H1 (cell line): ENCODE measurements at regions not wholly inside any gene's neighbourhood (a gene's known extent, or its start where the extent isn't known, plus 50 kb on each side); places are given as distances from the start of the nearest gene placed in this dataset.

ENCODE experiments used
- CTCF ChIA-PET: fragments of 300-600 bp; sonication (Branson Sonifier 250); formaldehyde crosslinking; loops from one replicate; lab custom pipeline; 2021; ENCODE audit not compliant: partially characterized antibody; lab: Charles Lee
- POLR2A ChIA-PET: fragments of 300-600 bp; sonication (Branson Sonifier 250); formaldehyde crosslinking; loops from one replicate; lab custom pipeline; 2021; ENCODE audit warnings: inconsistent platforms; ENCODE audit not compliant: partially characterized antibody; lab: Charles Lee
- DNase-seq, 2 experiments: peaks; one replicate each; pipeline versions ENCODE4 v3.0.0 to v3.0.0-alpha.2; 2010 to 2022; ENCODE audit warnings: low spot score in 2 of 2, low read depth in 1 of 2, mixed read lengths in 1 of 2
- FAIRE-seq: peaks from 2 replicates; lab custom pipeline; 2011; peaks lifted over from hg19 to GRCh38; lab: Jason Lieb, UNC
- H2AFZ ChIP-seq: 2 replicates; pipeline ENCODE4 v1.8.1; 2012; ENCODE audit warnings: low read length, inconsistent platforms
- H2AK5ac ChIP-seq: 2 replicates; pipeline ENCODE4 v1.6.1; 2013; ENCODE audit warnings: low read depth, low read length
- H2BK120ac ChIP-seq: replicated peaks from 2 replicates; pipeline ENCODE3; 2013; ENCODE audit warnings: low read depth, low read length, inconsistent platforms
- H2BK12ac ChIP-seq: 2 replicates; pipeline ENCODE4 v1.6.1; 2013; ENCODE audit warnings: low read depth, low read length
- H2BK15ac ChIP-seq: 2 replicates; pipeline ENCODE4 v1.6.1; 2013; ENCODE audit warnings: low read length
- H2BK20ac ChIP-seq: 2 replicates; pipeline ENCODE4 v1.6.1; 2013; ENCODE audit warnings: low read length
- H2BK5ac ChIP-seq: 2 replicates; pipeline ENCODE4 v1.6.1; 2013; ENCODE audit warnings: low read depth, low read length
- H3K14ac ChIP-seq: 2 replicates; pipeline ENCODE4 v1.6.1; 2013; ENCODE audit warnings: inconsistent platforms; ENCODE audit not compliant: insufficient read length
- H3K18ac ChIP-seq: 2 replicates; pipeline ENCODE4 v1.6.1; 2013; ENCODE audit warnings: low read length; ENCODE audit errors: extremely low read depth
- H3K23ac ChIP-seq: 2 replicates; pipeline ENCODE4 v1.6.1; 2013; ENCODE audit warnings: inconsistent platforms; ENCODE audit not compliant: insufficient read length
- H3K23me2 ChIP-seq: 2 replicates; pipeline ENCODE4 v1.6.1; 2013; ENCODE audit warnings: low read depth, low read length
- H3K27ac ChIP-seq: 2 replicates; pipeline ENCODE4 v1.6.1; 2011; ENCODE audit warnings: low read depth, low read length, inconsistent platforms
- H3K27me3 ChIP-seq, 4 experiments: replicated peaks in 1 of 4; 1 replicate in 1 of 4; 2 replicates in 3 of 4; pipeline versions ENCODE4 v1.6.1 to v1.8.1; 2011 to 2013; ENCODE audit warnings: low read length in 3 of 4, mild to moderate bottlenecking in 3 of 4, inconsistent platforms in 2 of 4, mixed read lengths in 2 of 4, moderate library complexity in 1 of 4; ENCODE audit not compliant: control insufficient read depth in 3 of 4, insufficient read depth in 3 of 4; ENCODE audit errors: extremely low read depth in 1 of 4
- H3K36me3 ChIP-seq, 4 experiments: 2 replicates each; pipeline versions ENCODE4 v1.6.1 to v1.8.1; 2011 to 2013; ENCODE audit warnings: mild to moderate bottlenecking in 4 of 4, low read length in 3 of 4, moderate library complexity in 2 of 4, control low read depth in 1 of 4, inconsistent platforms in 1 of 4; ENCODE audit not compliant: insufficient read depth in 4 of 4, control insufficient read depth in 2 of 4
- H3K4ac ChIP-seq: replicated peaks from 2 replicates; pipeline ENCODE3; 2013; ENCODE audit warnings: low read length, low read depth, mixed read lengths, inconsistent platforms; ENCODE audit not compliant: insufficient read length
- H3K4me1 ChIP-seq, 4 experiments: replicated peaks in 1 of 4; 1 replicate in 1 of 4; 2 replicates in 3 of 4; pipeline versions ENCODE4 v1.6.1 to v1.8.1; 2011 to 2013; ENCODE audit warnings: low read length in 3 of 4, inconsistent platforms in 2 of 4, mixed read lengths in 1 of 4; ENCODE audit not compliant: insufficient read depth in 4 of 4, control insufficient read depth in 3 of 4
- H3K4me2 ChIP-seq, 2 experiments: 2 replicates each; pipeline versions ENCODE4 v1.6.1 to v1.8.1; 2011 to 2013; ENCODE audit warnings: low read depth in 2 of 2, low read length in 2 of 2, control low read depth in 1 of 2, inconsistent platforms in 1 of 2, mild to moderate bottlenecking in 1 of 2; ENCODE audit not compliant: insufficient read depth in 1 of 2
- H3K4me3 ChIP-seq, 4 experiments: fragments of 200-600, 300-600 bp in 1 of 4; sonication (generic), shearing (Covaris generic), sonication (Bioruptor Twin) in 1 of 4; 2 replicates each; pipeline versions ENCODE4 v1.5.1 to v1.8.1; 2011 to 2016; ENCODE audit warnings: low read length in 4 of 4, low read depth in 3 of 4, control low read depth in 2 of 4, inconsistent platforms in 2 of 4, mild to moderate bottlenecking in 2 of 4, mixed read lengths in 1 of 4, moderate library complexity in 1 of 4; ENCODE audit not compliant: insufficient read depth in 2 of 4; ENCODE audit errors: extremely low read depth in 1 of 4
- H3K56ac ChIP-seq: replicated peaks from 2 replicates; pipeline ENCODE3; 2013; ENCODE audit warnings: low read depth, mild to moderate bottlenecking, mixed read lengths, low read length, inconsistent platforms; ENCODE audit not compliant: insufficient read length
- H3K79me1 ChIP-seq: 2 replicates; pipeline ENCODE4 v1.6.1; 2013; ENCODE audit warnings: low read depth, low read length, control low read depth
- H3K79me2 ChIP-seq, 2 experiments: 2 replicates each; pipeline versions ENCODE4 v1.6.1 to v1.8.1; 2012 to 2013; ENCODE audit warnings: low read length in 2 of 2, mild to moderate bottlenecking in 2 of 2, inconsistent platforms in 1 of 2; ENCODE audit not compliant: insufficient read depth in 2 of 2, control insufficient read depth in 1 of 2
- H3K9ac ChIP-seq, 4 experiments: replicated peaks in 1 of 4; 1 replicate in 1 of 4; 2 replicates in 3 of 4; pipeline versions ENCODE4 v1.6.1 to v1.8.1; 2011 to 2013; ENCODE audit warnings: low read depth in 3 of 4, low read length in 3 of 4, control low read depth in 2 of 4, mild to moderate bottlenecking in 2 of 4, moderate library complexity in 2 of 4, inconsistent platforms in 1 of 4; ENCODE audit errors: extremely low read depth in 1 of 4
- H3K9me3 ChIP-seq, 2 experiments: 2 replicates each; pipeline versions ENCODE4 v1.6.1 to v1.8.1; 2012 to 2013; ENCODE audit warnings: mild to moderate bottlenecking in 2 of 2, moderate library complexity in 2 of 2, control low read depth in 1 of 2, inconsistent platforms in 1 of 2, low read depth in 1 of 2, low read length in 1 of 2, mixed read lengths in 1 of 2; ENCODE audit not compliant: insufficient read depth in 2 of 2
- H4K20me1 ChIP-seq, 2 experiments: replicated peaks in 1 of 2; 2 replicates each; pipeline versions ENCODE3 to v1.8.1; 2011 to 2013; ENCODE audit warnings: inconsistent platforms in 2 of 2, low read length in 2 of 2, mild to moderate bottlenecking in 1 of 2; ENCODE audit not compliant: insufficient read depth in 2 of 2, control insufficient read depth in 1 of 2
- H4K5ac ChIP-seq: 2 replicates; pipeline ENCODE4 v1.6.1; 2013; ENCODE audit warnings: low read length, low read depth, mixed read lengths, inconsistent platforms; ENCODE audit not compliant: insufficient read length
- H4K8ac ChIP-seq: 2 replicates; pipeline ENCODE4 v1.8.0; 2013; ENCODE audit warnings: mild to moderate bottlenecking, moderate library complexity, low read length, inconsistent platforms; ENCODE audit not compliant: insufficient read depth; ENCODE audit errors: extremely low read depth
- H4K91ac ChIP-seq: replicated peaks from 2 replicates; pipeline ENCODE3; 2013; ENCODE audit warnings: low read length, mixed read lengths, inconsistent platforms; ENCODE audit not compliant: insufficient read length
- BACH1 ChIP-seq: IDR thresholded peaks from 2 replicates; pipeline ENCODE4 v1.6.1; 2012; ENCODE audit warnings: low read length, improper control_type of control experiment
- CBX5 ChIP-seq: fragments of 300-800, 300-1000 bp; sonication (generic); IDR thresholded peaks from 2 replicates; pipeline ENCODE4 v1.7.1; 2016; ENCODE audit warnings: antibody characterized with exemption, low read length, low read depth
- RBBP5 ChIP-seq: IDR thresholded peaks from 2 replicates; pipeline ENCODE4 v1.7.1; 2012; ENCODE audit warnings: low read depth, mild to moderate bottlenecking, inconsistent platforms, low read length, moderate library complexity, borderline replicate concordance
- RXRA ChIP-seq: IDR thresholded peaks from 2 replicates; pipeline ENCODE4 v1.6.1; 2011; ENCODE audit warnings: low read depth, mild to moderate bottlenecking, low read length, moderate library complexity; ENCODE audit not compliant: insufficient read depth
- SP1 ChIP-seq: IDR thresholded peaks from 2 replicates; pipeline ENCODE4 v1.6.1; 2011; ENCODE audit warnings: low read depth, low read length
- TBP ChIP-seq: IDR thresholded peaks from 2 replicates; pipeline ENCODE4 v1.6.1; 2011; ENCODE audit warnings: low read depth, low read length, improper control_type of control experiment
- TEAD4 ChIP-seq: IDR thresholded peaks from 2 replicates; pipeline ENCODE4 v1.6.1; 2012; ENCODE audit warnings: low read depth, low read length, inconsistent platforms, mixed read lengths
- WGBS, 2 experiments: shearing (Covaris generic) in 1 of 2; methylation state at CpG; one replicate each; pipeline versions ENCODE4 v1.1.6 to v1.1.7; 2013 to 2015; ENCODE audit warnings: low lambda C conversion rate in 2 of 2, mixed read lengths in 2 of 2, inconsistent platforms in 1 of 2, low coverage in 1 of 2, missing lambda C conversion rate in 1 of 2; ENCODE audit not compliant: insufficient replicate concordance in 2 of 2, insufficient coverage in 1 of 2, insufficient read length in 1 of 2; ENCODE audit errors: extremely low coverage in 1 of 2, missing lambda C conversion rate in 1 of 2; 5-methylcytosine and 5-hydroxymethylcytosine counted together
- TF ChIP-seq, protein P1 (sequence below), 3 experiments: IDR thresholded peaks; 1 replicate in 2 of 3; 2 replicates in 1 of 3; pipeline versions ENCODE4 v1.5.1 to v1.6.1; 2011; ENCODE audit warnings: low read length in 3 of 3, mild to moderate bottlenecking in 3 of 3, inconsistent platforms in 2 of 3, low read depth in 1 of 3, moderate library complexity in 1 of 3; ENCODE audit not compliant: insufficient read depth in 1 of 3; ENCODE audit errors: control extremely low read depth in 1 of 3

DNA sequence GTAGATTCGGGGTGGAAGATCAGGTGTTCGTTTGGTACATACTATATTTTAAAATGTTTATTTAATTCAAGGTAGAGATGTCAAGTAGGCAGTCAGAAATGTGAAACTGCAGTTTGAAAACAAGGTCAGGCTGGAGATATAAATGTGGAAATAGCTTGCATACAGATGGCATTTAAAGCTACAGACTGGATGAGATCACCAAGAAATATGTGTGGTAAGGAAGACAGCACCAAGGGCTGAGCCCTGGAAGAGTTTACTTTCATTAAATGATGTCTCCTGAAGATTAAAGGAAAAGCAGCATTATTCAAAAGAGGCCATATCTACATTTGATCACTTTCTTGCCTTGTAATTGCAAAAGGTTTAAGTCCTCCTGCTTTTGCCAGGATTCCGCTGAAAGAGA, 271.3 kb downstream of the PTBP2 start:
- FAIRE-seq = no peak
- H4K91ac ChIP-seq = no peak overlapping the region
- no peak overlapping the region for H2BK20ac ChIP-seq
- ChIA-PET POLR2A (no interaction called here), CTCF (interaction anchor here (0.6 kb wide), 1 partner anchor 293 kb away, joined by 3 read pairs; no protein-coding TSS in a partner anchor)
- H3K4ac ChIP-seq = no peak overlapping the region
- no peak overlapping the region for H3K56ac ChIP-seq
- WGBS, 2 experiments = 91% methylated on average over 3 of the region's 3 CpGs; no CpG with 5 or more reads in 1 of the 2 experiments
- no peaks in the 10 kb centered on the region for H3K79me1 ChIP-seq
- no peaks in the 10 kb centered on the region for H3K9me3 ChIP-seq
- no peak overlapping the region for H3K9ac ChIP-seq
- H3K27me3 ChIP-seq = no peaks in the 10 kb centered on the region
- no peak overlapping the region for H3K4me3 ChIP-seq
- no peak overlapping the region for H3K18ac ChIP-seq
- no peak overlapping the region for H3K27ac ChIP-seq
- no peak overlapping the region for H2AK5ac ChIP-seq
- TF ChIP-seq BACH1 = no peak
- TF ChIP-seq SP1 = no peak
- no peak for TF ChIP-seq TBP
- TF ChIP-seq, protein P1, sequence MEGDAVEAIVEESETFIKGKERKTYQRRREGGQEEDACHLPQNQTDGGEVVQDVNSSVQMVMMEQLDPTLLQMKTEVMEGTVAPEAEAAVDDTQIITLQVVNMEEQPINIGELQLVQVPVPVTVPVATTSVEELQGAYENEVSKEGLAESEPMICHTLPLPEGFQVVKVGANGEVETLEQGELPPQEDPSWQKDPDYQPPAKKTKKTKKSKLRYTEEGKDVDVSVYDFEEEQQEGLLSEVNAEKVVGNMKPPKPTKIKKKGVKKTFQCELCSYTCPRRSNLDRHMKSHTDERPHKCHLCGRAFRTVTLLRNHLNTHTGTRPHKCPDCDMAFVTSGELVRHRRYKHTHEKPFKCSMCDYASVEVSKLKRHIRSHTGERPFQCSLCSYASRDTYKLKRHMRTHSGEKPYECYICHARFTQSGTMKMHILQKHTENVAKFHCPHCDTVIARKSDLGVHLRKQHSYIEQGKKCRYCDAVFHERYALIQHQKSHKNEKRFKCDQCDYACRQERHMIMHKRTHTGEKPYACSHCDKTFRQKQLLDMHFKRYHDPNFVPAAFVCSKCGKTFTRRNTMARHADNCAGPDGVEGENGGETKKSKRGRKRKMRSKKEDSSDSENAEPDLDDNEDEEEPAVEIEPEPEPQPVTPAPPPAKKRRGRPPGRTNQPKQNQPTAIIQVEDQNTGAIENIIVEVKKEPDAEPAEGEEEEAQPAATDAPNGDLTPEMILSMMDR (IDR thresholded peaks at IDR 0.05; ENCODE audit: control extremely low read depth in 1 of 3, insufficient read depth in 1 of 3, low read depth in 1 of 3, low read length in 3 of 3) = no peak
- no peak for TF ChIP-seq TEAD4
- TF ChIP-seq CBX5 = no peak
- no peak for TF ChIP-seq RXRA
- no peak for TF ChIP-seq RBBP5
- H3K23ac ChIP-seq = no peak overlapping the region
- no peak overlapping the region for H3K14ac ChIP-seq
- no peaks in the 10 kb centered on the region for H3K23me2 ChIP-seq
- no peak overlapping the region for H2AFZ ChIP-seq
- no peak overlapping the region for H2BK12ac ChIP-seq
- H2BK5ac ChIP-seq = no peak overlapping the region
- DNase-seq = no peak
- H3K36me3 ChIP-seq = no peaks in the 10 kb centered on the region
- H3K4me2 ChIP-seq = no peak overlapping the region
- H2BK120ac ChIP-seq = no peak overlapping the region
- H2BK15ac ChIP-seq = no peak overlapping the region
- H3K4me1 ChIP-seq = no peaks in the 10 kb centered on the region
- no peak overlapping the region for H4K5ac ChIP-seq
- H4K20me1 ChIP-seq = no peaks in the 10 kb centered on the region
- no peaks in the 10 kb centered on the region for H3K79me2 ChIP-seq
- H4K8ac ChIP-seq = no peak overlapping the region
